DOHH2 (cell line): ENCODE measurements at regions not wholly inside any gene's neighbourhood (a gene's known extent, or its start where the extent isn't known, plus 50 kb on each side); places are given as distances from the start of the nearest gene placed in this dataset.

Experiments
- H3F3A ChIP-seq: fragments of 200-600 bp; sonication (generic), shearing (Covaris generic); 2 replicates; pipeline ENCODE4 v1.6.0; 2016; ENCODE audit warnings: antibody characterized with exemption, mild to moderate bottlenecking; ENCODE audit not compliant: control insufficient read depth, insufficient read depth
- H3K27ac ChIP-seq: fragments of 200-600 bp; sonication (generic); 2 replicates; pipeline ENCODE4 v1.5.1; 2014; ENCODE audit warnings: low read depth, mild to moderate bottlenecking, low read length, moderate library complexity
- H3K27me3 ChIP-seq: fragments of 200-600 bp; sonication (generic); 2 replicates; pipeline ENCODE4 v1.6.1; 2014; ENCODE audit warnings: mild to moderate bottlenecking, low read length, mixed read lengths; ENCODE audit not compliant: control insufficient read depth
- H3K36me3 ChIP-seq: fragments of 200-600 bp; sonication (generic); 2 replicates; pipeline ENCODE4 v1.6.1; 2014; ENCODE audit warnings: mild to moderate bottlenecking, low read length, moderate library complexity, mixed read lengths; ENCODE audit not compliant: control insufficient read depth
- H3K4me1 ChIP-seq: fragments of 200-600 bp; sonication (generic); 2 replicates; pipeline ENCODE4 v1.6.1; 2014; ENCODE audit warnings: mild to moderate bottlenecking, low read length, mixed read lengths; ENCODE audit not compliant: control insufficient read depth
- H3K4me2 ChIP-seq: fragments of 200-600 bp; sonication (generic); 2 replicates; pipeline ENCODE4 v1.6.0; 2014; ENCODE audit warnings: mild to moderate bottlenecking, low read length, moderate library complexity
- H3K4me3 ChIP-seq: fragments of 200-600 bp; sonication (generic); 2 replicates; pipeline ENCODE4 v1.5.1; 2014; ENCODE audit warnings: mild to moderate bottlenecking, low read length, mixed read lengths
- H3K79me2 ChIP-seq: fragments of 200-600 bp; sonication (generic); 2 replicates; pipeline ENCODE4 v1.6.1; 2014; ENCODE audit warnings: mild to moderate bottlenecking, low read length, mixed read lengths; ENCODE audit not compliant: control insufficient read depth
- H3K9me2 ChIP-seq: fragments of 200-600 bp; sonication (generic); replicated peaks from 2 replicates; pipeline ENCODE4 v1.6.1; 2014; ENCODE audit warnings: mild to moderate bottlenecking, low read length, mixed read lengths; ENCODE audit not compliant: control insufficient read depth
- H3K9me3 ChIP-seq: fragments of 200-600 bp; sonication (generic); 2 replicates; pipeline ENCODE4 v1.6.1; 2014; ENCODE audit warnings: antibody characterized with exemption, low read length, mixed read lengths; ENCODE audit not compliant: control insufficient read depth, insufficient read depth
- H4K20me1 ChIP-seq: fragments of 200-600 bp; sonication (generic); 2 replicates; pipeline ENCODE4 v1.6.0; 2014; ENCODE audit warnings: low read depth, mild to moderate bottlenecking, antibody characterized with exemption, low read length, moderate library complexity; ENCODE audit not compliant: control insufficient read depth, insufficient read depth
- CTCF ChIP-seq: fragments of 200-600 bp; sonication (generic); IDR thresholded peaks from one replicate; pipeline ENCODE4 v1.5.1; 2014; ENCODE audit warnings: antibody characterized with exemption, mild to moderate bottlenecking, low read depth, low read length; ENCODE audit not compliant: poor library complexity, severe bottlenecking
- EZH2phosphoT487 ChIP-seq: fragments of 200-600 bp; sonication (generic); IDR thresholded peaks from 2 replicates; pipeline ENCODE4 v1.6.1; 2017; ENCODE audit warnings: borderline replicate concordance, mild to moderate bottlenecking, antibody characterized with exemption, low read length, moderate library complexity, mixed read lengths

- no peaks in the 10 kb centered on the region for H3K9me3 ChIP-seq
Observed at GRCh38 chr7:148472406-148472805, 118.2 kb upstream of the C7orf33 start.

GRCh38 chr7:148473703-148474480 lies 116.7 kb upstream of the C7orf33 start:
- Histone ChIP-seq H4K20me1 (no peaks in the 10 kb centered on the region), H3K4me2 (no peak overlapping the region), H3K9me3 (no peaks in the 10 kb centered on the region), H3K27me3 (0 out of 2 replicates have a peak, but pooled peaks cover 5% of the 10 kb centered on the region), H3K79me2 (no peaks in the 10 kb centered on the region), H3K27ac (no peak overlapping the region), H3K36me3 (no peaks in the 10 kb centered on the region), H3K4me3 (no peak overlapping the region), H3F3A (no peaks in the 10 kb centered on the region), H3K4me1 (no peaks in the 10 kb centered on the region), H3K9me2 (no peaks in the 10 kb centered on the region)
- TF ChIP-seq EZH2phosphoT487: no peak
- no peak for TF ChIP-seq CTCF

More at GRCh38 chr7:148472406-148472805, 118.2 kb upstream of the C7orf33 start:
- no peaks in the 10 kb centered on the region for H3K4me1 ChIP-seq
- H3K9me2 ChIP-seq: no peaks in the 10 kb centered on the region
- no peak overlapping the region for H3K4me2 ChIP-seq
- H3F3A ChIP-seq: no peaks in the 10 kb centered on the region
- no peak overlapping the region for H3K27ac ChIP-seq
- no peak overlapping the region for H3K4me3 ChIP-seq
- no peaks in the 10 kb centered on the region for H4K20me1 ChIP-seq
- TF ChIP-seq CTCF (no peak), EZH2phosphoT487 (no peak)
- 0 out of 2 replicates have a peak, but pooled peaks cover 5% of the 10 kb centered on the region for H3K27me3 ChIP-seq
- no peaks in the 10 kb centered on the region for H3K36me3 ChIP-seq
- H3K79me2 ChIP-seq: no peaks in the 10 kb centered on the region

- H3K4me3 ChIP-seq: no peak overlapping the region
- H3K79me2 ChIP-seq: no peaks in the 10 kb centered on the region
- no peaks in the 10 kb centered on the region for H3K9me3 ChIP-seq
- H3K27me3 ChIP-seq: 0 out of 2 replicates have a peak, but pooled peaks cover 5% of the 10 kb centered on the region
- no peak overlapping the region for H3K4me2 ChIP-seq
- H3F3A ChIP-seq: no peaks in the 10 kb centered on the region
- TF ChIP-seq EZH2phosphoT487 (no peak), CTCF (no peak)
- H3K27ac ChIP-seq: no peak overlapping the region
- H3K9me2 ChIP-seq: no peaks in the 10 kb centered on the region
- H3K36me3 ChIP-seq: no peaks in the 10 kb centered on the region
- H3K4me1 ChIP-seq: no peaks in the 10 kb centered on the region
- H4K20me1 ChIP-seq: no peaks in the 10 kb centered on the region
Observed at GRCh38 chr7:148474481-148475025, 116.0 kb upstream of the C7orf33 start.
